ENCODE measurements at regions not wholly inside any gene's neighbourhood (a gene's known extent, or its start where the extent isn't known, plus 50 kb on each side); places are given as distances from the start of the nearest gene placed in this dataset.

- Histone ChIP-seq H2BK120ac (ENCODE audit: low read depth, low read length, poor library complexity, severe bottlenecking) (no peak overlapping the region), H4K20me1 (ENCODE audit: control insufficient read depth, insufficient read depth, insufficient read length) (no peaks in the 10 kb centered on the region), H3K4ac (ENCODE audit: low read depth, low read length) (no peak overlapping the region), H3K4me1 (ENCODE audit: insufficient read depth, low read length) (no peaks in the 10 kb centered on the region), H3K9me3 (ENCODE audit: control insufficient read depth, low read depth, low read length) (no peaks in the 10 kb centered on the region), H3T11ph (ENCODE audit: low read length) (no peak overlapping the region), H4K91ac (ENCODE audit: insufficient read length, low read depth, low read length) (no peak overlapping the region), H2BK20ac (ENCODE audit: low read depth, low read length, poor library complexity, severe bottlenecking) (no peak overlapping the region), H3K27me3 (ENCODE audit: insufficient read depth, low read length) (no peaks in the 10 kb centered on the region), H3K79me2 (ENCODE audit: insufficient read depth, low read length) (no peaks in the 10 kb centered on the region), H3K4me2 (ENCODE audit: insufficient read depth, insufficient read length, low read length) (no peak overlapping the region), H4K8ac (replicated peaks; ENCODE audit: insufficient read length, low read depth, low read length) (no peak overlapping the region), H3K79me1 (ENCODE audit: insufficient read depth, low read depth, low read length, poor library complexity, severe bottlenecking) (no peaks in the 10 kb centered on the region), H2BK15ac (ENCODE audit: low read depth, low read length) (no peak overlapping the region), H2AK5ac (ENCODE audit: insufficient read length, low read length) (no peak overlapping the region), H4K5ac (ENCODE audit: insufficient read length, low read depth, low read length) (no peak overlapping the region), H3K9ac (ENCODE audit: extremely low read depth, insufficient read length, low read length) (no peak overlapping the region), H2BK12ac (ENCODE audit: insufficient read length, low read depth, low read length) (no peak overlapping the region), H3K18ac (ENCODE audit: insufficient read length, low read depth, low read length) (no peak overlapping the region), H3K14ac (ENCODE audit: insufficient read depth, low read length) (no peak overlapping the region), H3K27ac (ENCODE audit: insufficient read length, low read depth, low read length) (no peak overlapping the region), H3K23me2 (ENCODE audit: insufficient read length, low read depth, low read length, poor library complexity, severe bottlenecking) (no peaks in the 10 kb centered on the region), H2BK5ac (ENCODE audit: insufficient read length, low read length) (no peak overlapping the region), H2AFZ (ENCODE audit: low read length) (no peak overlapping the region), H3K56ac (ENCODE audit: insufficient read length, low read depth, low read length) (no peak overlapping the region), H3K23ac (ENCODE audit: insufficient read length, low read depth, low read length) (no peak overlapping the region)
- H3K27ac Mint-ChIP-seq: no peak overlapping the region
- H3K4me3 Mint-ChIP-seq: no peak overlapping the region
- no peaks in the 10 kb centered on the region; the same call in 1 of the 2 replicates for H3K27me3 Mint-ChIP-seq (ENCODE audit: low read depth)
- no peak for TF ChIP-seq CTCF (conservative IDR thresholded peaks at IDR 0.05)
- no peaks in the 10 kb centered on the region for H3K36me3 Mint-ChIP-seq (ENCODE audit: insufficient read depth in 1 of 3, low read depth in 3 of 3)
- no peaks in the 10 kb centered on the region; a peak in 1 of 5 replicates for H3K9me3 Mint-ChIP-seq
- 100% methylated on average over 2 of the region's 5 CpGs for WGBS (ENCODE audit: extremely low coverage, insufficient read length, low lambda C conversion rate)
- no peaks in the 10 kb centered on the region for H3K4me1 Mint-ChIP-seq
- no peak for DNase-seq
Observed at GRCh38 chr9:108196332-108197007, 659.3 kb downstream of the ACTL7B start.
